NCI-H1436 treated with DMSO at 0.1 percent for 48 hours (cell line): ENCODE measurements at regions not wholly inside any gene's neighbourhood (a gene's known extent, or its start where the extent isn't known, plus 50 kb on each side); places are given as distances from the start of the nearest gene placed in this dataset.

ENCODE experiments used
- DNase-seq: peaks from one replicate; lab custom pipeline; 2025; lab: John Stamatoyannopoulos, UW

- no peak for DNase-seq
Measured at GRCh38 chr4:10334506-10335028, 122.7 kb downstream of the ZNF518B start.

GRCh38 chr4:10333942-10334341 is 123.3 kb downstream of the ZNF518B start:
- DNase-seq = no peak

- no peak for DNase-seq
Measured at GRCh38 chr4:10326075-10326474, 131.2 kb downstream of the ZNF518B start.

- DNase-seq = no peak
Measured at GRCh38 chr4:10321931-10322330, 135.3 kb downstream of the ZNF518B start.

GRCh38 chr4:10320130-10320529 is 137.1 kb downstream of the ZNF518B start:
- DNase-seq = no peak

GRCh38 chr4:10317345-10317744 is 139.9 kb downstream of the ZNF518B start:
- no peak for DNase-seq

- no peak for DNase-seq
Measured at GRCh38 chr4:10316851-10317250, 140.4 kb downstream of the ZNF518B start.

GRCh38 chr4:10315638-10316037 is 141.6 kb downstream of the ZNF518B start:
- no peak for DNase-seq

GRCh38 chr4:10312568-10312967 is 144.7 kb downstream of the ZNF518B start:
- DNase-seq = no peak

GRCh38 chr4:10311939-10312338 is 145.3 kb downstream of the ZNF518B start:
- no peak for DNase-seq

- no peak for DNase-seq
Measured at GRCh38 chr4:10305816-10306215, 151.4 kb downstream of the ZNF518B start.

- no peak for DNase-seq
Measured at GRCh38 chr4:10303291-10303690, 153.9 kb downstream of the ZNF518B start.

- DNase-seq = no peak
Measured at GRCh38 chr4:10302096-10302495, 155.1 kb downstream of the ZNF518B start.

GRCh38 chr4:10299601-10300000 is 157.6 kb downstream of the ZNF518B start:
- no peak for DNase-seq

- no peak for DNase-seq
Measured at GRCh38 chr4:10298681-10299080, 158.5 kb downstream of the ZNF518B start.

GRCh38 chr4:10296730-10297129 is 160.5 kb downstream of the ZNF518B start:
- DNase-seq = no peak

- DNase-seq = no peak
Measured at GRCh38 chr4:10295301-10295700, 161.9 kb downstream of the ZNF518B start.

- DNase-seq = no peak
Measured at GRCh38 chr4:10289538-10289906, 167.7 kb downstream of the ZNF518B start.

GRCh38 chr4:10288830-10289537 is 168.2 kb downstream of the ZNF518B start:
- no peak for DNase-seq

GRCh38 chr4:10285028-10285427 is 168.4 kb upstream of the WDR1 start:
- no peak for DNase-seq

GRCh38 chr4:10283761-10284160 is 167.2 kb upstream of the WDR1 start:
- no peak for DNase-seq

- no peak for DNase-seq
Measured at GRCh38 chr4:10281996-10282395, 165.4 kb upstream of the WDR1 start.

GRCh38 chr4:10279261-10279660 is 162.7 kb upstream of the WDR1 start:
- no peak for DNase-seq

- no peak for DNase-seq
Measured at GRCh38 chr4:10278071-10278470, 161.5 kb upstream of the WDR1 start.
